PC-3 (cell line): ENCODE measurements at regions not wholly inside any gene's neighbourhood (a gene's known extent, or its start where the extent isn't known, plus 50 kb on each side); places are given as distances from the start of the nearest gene placed in this dataset.

ENCODE experiments used
- ATAC-seq: fragments of 200-7000 bp; cut with Tn5 transposase; 2 replicates; pipeline ENCODE4 v1.9.1; 2020; ENCODE audit warnings: mild to moderate bottlenecking, moderate library complexity
- BruUV-seq: library from RNA; stranded (reverse); fragments of 400-500 nt; replicated peaks from 2 replicates; lab custom pipeline; 2021; lab: Mats Ljungman, UMichigan
- CTCF ChIA-PET: fragments of 300-600 bp; sonication (Branson Sonifier 250); formaldehyde crosslinking; loops from one replicate; lab custom pipeline; 2022; ENCODE audit warnings: antibody characterized with exemption; lab: Charles Lee
- POLR2A ChIA-PET: fragments of 300-600 bp; sonication (Branson Sonifier 250); formaldehyde crosslinking; loops from one replicate; lab custom pipeline; 2022; ENCODE audit warnings: antibody characterized with exemption; ENCODE audit not compliant: unreplicated experiment; lab: Charles Lee
- DNase-seq: peaks from one replicate; pipeline ENCODE4 v3.0.0-alpha.2; 2015
- H2AFZ ChIP-seq: fragments of 300-600 bp; sonication (generic); 2 replicates; pipeline ENCODE4 v1.6.0; 2016; ENCODE audit warnings: antibody characterized with exemption, low read length
- H3F3A ChIP-seq: fragments of 300-600 bp; sonication (generic); one replicate; pipeline ENCODE4 v1.6.0; 2017; ENCODE audit warnings: antibody characterized with exemption, low read length, control low read depth, mild to moderate bottlenecking; ENCODE audit not compliant: unreplicated experiment
- H3K27ac ChIP-seq: fragments of 300-600 bp; sonication (generic); 2 replicates; pipeline ENCODE4 v1.5.1; 2016; ENCODE audit warnings: mild to moderate bottlenecking, low read length
- H3K27me3 ChIP-seq: fragments of 300-600 bp; sonication (generic); 2 replicates; pipeline ENCODE4 v1.6.1; 2016; ENCODE audit warnings: low read length, mixed read lengths
- H3K36me3 ChIP-seq: fragments of 300-600 bp; sonication (generic); 2 replicates; pipeline ENCODE4 v1.6.1; 2016; ENCODE audit warnings: low read depth, mixed run types, low read length, mixed read lengths
- H3K4me1 ChIP-seq: fragments of 300-600 bp; sonication (generic); 2 replicates; pipeline ENCODE4 v1.5.1; 2016; ENCODE audit warnings: low read length; ENCODE audit not compliant: insufficient read depth
- H3K4me2 ChIP-seq: fragments of 300-600 bp; sonication (generic); 2 replicates; pipeline ENCODE4 v1.6.0; 2016; ENCODE audit warnings: low read length
- H3K4me3 ChIP-seq: fragments of 300-600 bp; sonication (generic); 2 replicates; pipeline ENCODE4 v1.5.1; 2016; ENCODE audit warnings: mild to moderate bottlenecking, low read length, mixed read lengths
- H3K79me2 ChIP-seq: fragments of 300-600 bp; sonication (generic); 2 replicates; pipeline ENCODE4 v1.6.1; 2017; ENCODE audit warnings: low read length, mixed read lengths
- H3K9ac ChIP-seq: fragments of 300-600 bp; sonication (generic); 2 replicates; pipeline ENCODE4 v1.6.0; 2016; ENCODE audit warnings: mild to moderate bottlenecking, low read length
- H3K9me2 ChIP-seq: fragments of 300-600 bp; sonication (generic); replicated peaks from 2 replicates; pipeline ENCODE4 v1.6.1; 2016; ENCODE audit warnings: mixed run types, low read length, mixed read lengths
- H3K9me3 ChIP-seq: fragments of 300-600 bp; sonication (generic); 2 replicates; pipeline ENCODE4 v1.6.1; 2016; ENCODE audit warnings: low read length, mixed read lengths
- H4K20me1 ChIP-seq: fragments of 300-600 bp; sonication (generic); 2 replicates; pipeline ENCODE4 v1.6.1; 2016; ENCODE audit warnings: low read length, mixed read lengths
- EZH2 ChIP-seq: fragments of 300-600 bp; sonication (generic); IDR thresholded peaks from one replicate; pipeline ENCODE4 v1.6.1; 2017; ENCODE audit warnings: antibody characterized with exemption, mild to moderate bottlenecking, low read length; ENCODE audit not compliant: unreplicated experiment
- EZH2phosphoT487 ChIP-seq: fragments of 300-600 bp; sonication (generic); IDR thresholded peaks from 2 replicates; pipeline ENCODE4 v1.6.1; 2018; ENCODE audit warnings: mild to moderate bottlenecking, antibody characterized with exemption, low read length, borderline replicate concordance
- intact Hi-C: fragments of 100-400 bp; cut with micrococcal nuclease; formaldehyde crosslinking; loops from 2 replicates; pipeline ENCODE4 v1.9.0; 2023
- TF ChIP-seq, protein P1 (sequence below): fragments of 300-600 bp; sonication (generic); conservative IDR thresholded peaks from 2 replicates; pipeline ENCODE4 v1.5.1; 2017; ENCODE audit warnings: antibody characterized with exemption, low read depth, mild to moderate bottlenecking, low read length

GRCh38 chr7:144910411-144910810, 74.6 kb upstream of the TPK1 start:
- Histone ChIP-seq H3K9me3 (no peaks in the 10 kb centered on the region), H3K9me2 (no peaks in the 10 kb centered on the region), H3K9ac (no peak overlapping the region), H3K27ac (no peak overlapping the region), H3K4me1 (no peaks in the 10 kb centered on the region), H3K4me3 (no peak overlapping the region), H3K27me3 (peaks cover 23% of the 10 kb centered on the region), H4K20me1 (no peaks in the 10 kb centered on the region), H3K79me2 (no peaks in the 10 kb centered on the region), H2AFZ (no peak overlapping the region), H3K36me3 (no peaks in the 10 kb centered on the region), H3F3A (no peaks in the 10 kb centered on the region), H3K4me2 (no peak overlapping the region)
- ChIA-PET CTCF (interaction anchor here (0.6 kb wide), 2 partner anchors 14 to 28 kb away, joined by 3 to 4 read pairs; no protein-coding TSS in a partner anchor), POLR2A (no interaction called here)
- no peak for DNase-seq
- intact Hi-C loops: no loop called here
- no peak for ATAC-seq
- BruUV-seq: no TSS peak
- no peak for TF ChIP-seq EZH2phosphoT487
- TF ChIP-seq EZH2: no peak
- TF ChIP-seq, protein P1, sequence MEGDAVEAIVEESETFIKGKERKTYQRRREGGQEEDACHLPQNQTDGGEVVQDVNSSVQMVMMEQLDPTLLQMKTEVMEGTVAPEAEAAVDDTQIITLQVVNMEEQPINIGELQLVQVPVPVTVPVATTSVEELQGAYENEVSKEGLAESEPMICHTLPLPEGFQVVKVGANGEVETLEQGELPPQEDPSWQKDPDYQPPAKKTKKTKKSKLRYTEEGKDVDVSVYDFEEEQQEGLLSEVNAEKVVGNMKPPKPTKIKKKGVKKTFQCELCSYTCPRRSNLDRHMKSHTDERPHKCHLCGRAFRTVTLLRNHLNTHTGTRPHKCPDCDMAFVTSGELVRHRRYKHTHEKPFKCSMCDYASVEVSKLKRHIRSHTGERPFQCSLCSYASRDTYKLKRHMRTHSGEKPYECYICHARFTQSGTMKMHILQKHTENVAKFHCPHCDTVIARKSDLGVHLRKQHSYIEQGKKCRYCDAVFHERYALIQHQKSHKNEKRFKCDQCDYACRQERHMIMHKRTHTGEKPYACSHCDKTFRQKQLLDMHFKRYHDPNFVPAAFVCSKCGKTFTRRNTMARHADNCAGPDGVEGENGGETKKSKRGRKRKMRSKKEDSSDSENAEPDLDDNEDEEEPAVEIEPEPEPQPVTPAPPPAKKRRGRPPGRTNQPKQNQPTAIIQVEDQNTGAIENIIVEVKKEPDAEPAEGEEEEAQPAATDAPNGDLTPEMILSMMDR: no peak

DNA sequence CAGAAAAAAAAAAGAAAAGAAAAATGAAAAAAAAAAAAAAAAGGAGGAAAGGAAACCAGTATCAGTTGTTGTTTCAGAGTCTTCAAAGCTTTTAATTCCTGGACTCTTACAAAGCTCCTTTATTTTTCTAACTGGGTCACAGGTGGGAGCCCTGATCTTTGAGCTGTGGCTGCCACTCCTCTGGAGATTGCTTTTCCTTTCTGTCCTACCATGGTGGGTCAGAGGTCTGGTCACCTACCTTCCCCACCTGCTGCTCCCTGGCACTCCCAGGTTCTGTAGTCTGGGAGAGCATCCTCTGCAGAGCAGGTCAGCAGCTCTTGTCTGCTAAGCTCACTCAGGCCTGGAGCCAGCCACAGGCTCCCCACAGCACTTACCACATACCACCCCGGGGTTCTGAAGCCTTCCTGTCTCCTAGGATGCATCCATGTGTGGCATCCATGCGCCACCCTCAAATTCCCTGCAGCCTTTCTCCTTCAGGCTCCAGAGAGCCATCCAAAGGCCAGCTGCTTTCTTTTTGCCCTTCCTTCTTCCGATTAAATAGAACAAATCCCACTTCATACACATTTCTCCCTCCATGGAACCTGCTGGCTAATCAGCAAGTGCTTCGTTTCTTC, 73.2 kb upstream of the TPK1 start:
- H3K27ac ChIP-seq: no peak overlapping the region
- H4K20me1 ChIP-seq: no peaks in the 10 kb centered on the region
- intact Hi-C loops: no loop called here
- H3K9me3 ChIP-seq: no peaks in the 10 kb centered on the region
- H3K9me2 ChIP-seq: no peaks in the 10 kb centered on the region
- no peaks in the 10 kb centered on the region for H3K4me1 ChIP-seq
- peaks cover 28% of the 10 kb centered on the region for H3K27me3 ChIP-seq
- POLR2A ChIA-PET: no interaction called here
- no peaks in the 10 kb centered on the region for H3K36me3 ChIP-seq
- ATAC-seq (no peak), DNase-seq (no peak)
- TF ChIP-seq EZH2phosphoT487 (no peak), EZH2 (no peak)
- TF ChIP-seq, protein P1: no peak
- no peaks in the 10 kb centered on the region for H3F3A ChIP-seq
- no peaks in the 10 kb centered on the region for H3K79me2 ChIP-seq
- H3K4me3 ChIP-seq: no peak overlapping the region
- H3K4me2 ChIP-seq: no peak overlapping the region
- H2AFZ ChIP-seq: no peak overlapping the region
- BruUV-seq: no TSS peak
- H3K9ac ChIP-seq: no peak overlapping the region
- CTCF ChIA-PET: no interaction called here

GRCh38 chr7:144908324-144908723, 72.5 kb upstream of the TPK1 start:
- TF ChIP-seq, protein P1: no peak
- TF ChIP-seq EZH2phosphoT487 (no peak), EZH2 (no peak)
- Histone ChIP-seq H3K36me3 (no peaks in the 10 kb centered on the region), H2AFZ (no peak overlapping the region), H4K20me1 (no peaks in the 10 kb centered on the region), H3F3A (no peaks in the 10 kb centered on the region), H3K9ac (no peak overlapping the region), H3K4me1 (no peaks in the 10 kb centered on the region), H3K79me2 (no peaks in the 10 kb centered on the region), H3K9me3 (no peaks in the 10 kb centered on the region), H3K4me3 (no peak overlapping the region), H3K27me3 (peaks cover 28% of the 10 kb centered on the region), H3K4me2 (no peak overlapping the region), H3K27ac (no peak overlapping the region), H3K9me2 (no peaks in the 10 kb centered on the region)
- POLR2A ChIA-PET: no interaction called here
- CTCF ChIA-PET: no interaction called here
- ATAC-seq: no peak
- no peak for DNase-seq
- intact Hi-C loops: no loop called here
- no TSS peak for BruUV-seq
